Endodermal cell (in vitro differentiated cells): ENCODE measurements at regions not wholly inside any gene's neighbourhood (a gene's known extent, or its start where the extent isn't known, plus 50 kb on each side); places are given as distances from the start of the nearest gene placed in this dataset.

Experiments
- DNase-seq: peaks from one replicate; pipeline ENCODE4 v3.0.0-alpha.2; 2017
- H3K27ac ChIP-seq: 2 replicates; pipeline ENCODE4 v1.5.1; 2013; ENCODE audit warnings: mild to moderate bottlenecking, low read depth, low read length, moderate library complexity
- H3K27me3 ChIP-seq: 2 replicates; pipeline ENCODE4 v1.6.1; 2013; ENCODE audit warnings: mild to moderate bottlenecking, low read length, moderate library complexity; ENCODE audit not compliant: insufficient read depth, control insufficient read depth, poor library complexity, severe bottlenecking
- H3K36me3 ChIP-seq: 2 replicates; pipeline ENCODE4 v1.7.0; 2013; ENCODE audit warnings: mild to moderate bottlenecking, low read length, moderate library complexity; ENCODE audit not compliant: control insufficient read depth, insufficient read depth
- H3K4me1 ChIP-seq: one replicate; pipeline ENCODE4 v1.7.0; 2013; ENCODE audit warnings: low read length; ENCODE audit not compliant: control insufficient read depth, insufficient read depth
- H3K4me3 ChIP-seq: 2 replicates; pipeline ENCODE4 v1.5.1; 2013; ENCODE audit warnings: mild to moderate bottlenecking, low read length, moderate library complexity
- H3K9ac ChIP-seq: 2 replicates; pipeline ENCODE4 v1.6.1; 2013; ENCODE audit warnings: mild to moderate bottlenecking, low read length, moderate library complexity; ENCODE audit not compliant: poor library complexity, severe bottlenecking; ENCODE audit errors: extremely low read depth
- H3K9me3 ChIP-seq: 2 replicates; pipeline ENCODE4 v1.6.1; 2013; ENCODE audit warnings: mild to moderate bottlenecking, low read length, moderate library complexity; ENCODE audit not compliant: control insufficient read depth
- H3K27ac Mint-ChIP-seq: 2 replicates; pipeline ENCODE4 v1.8.0; 2020; ENCODE audit warnings: mixed read lengths
- H3K27me3 Mint-ChIP-seq: 2 replicates; pipeline ENCODE4 v1.8.0; 2021; ENCODE audit warnings: mild to moderate bottlenecking, mixed read lengths; ENCODE audit not compliant: insufficient read depth
- H3K36me3 Mint-ChIP-seq: 2 replicates; pipeline ENCODE4 v1.8.0; 2020; ENCODE audit warnings: low read depth, mixed read lengths
- H3K4me1 Mint-ChIP-seq: 2 replicates; pipeline ENCODE4 v1.8.0; 2020; ENCODE audit warnings: mixed read lengths
- H3K4me3 Mint-ChIP-seq: 2 replicates; pipeline ENCODE4 v1.8.0; 2020; ENCODE audit warnings: mild to moderate bottlenecking, moderate library complexity, mixed read lengths
- H3K9me3 Mint-ChIP-seq: 2 replicates; pipeline ENCODE4 v1.8.0; 2020; ENCODE audit warnings: mild to moderate bottlenecking, mixed read lengths
- CTCF ChIP-seq: fragments of 200-600 bp; sonication (generic); conservative IDR thresholded peaks from 2 replicates; pipeline ENCODE4 v1.5.0; 2021; ENCODE audit warnings: antibody characterized with exemption, mild to moderate bottlenecking
- WGBS, 2 experiments: methylation state at CpG; one replicate each; pipeline versions ENCODE4 v1.1.5 to v1.1.7; 2013; ENCODE audit warnings: missing lambda C conversion rate in 2 of 2, mixed read lengths in 1 of 2; ENCODE audit not compliant: insufficient coverage in 1 of 2, insufficient read length in 1 of 2; 5-methylcytosine and 5-hydroxymethylcytosine counted together

DNA sequence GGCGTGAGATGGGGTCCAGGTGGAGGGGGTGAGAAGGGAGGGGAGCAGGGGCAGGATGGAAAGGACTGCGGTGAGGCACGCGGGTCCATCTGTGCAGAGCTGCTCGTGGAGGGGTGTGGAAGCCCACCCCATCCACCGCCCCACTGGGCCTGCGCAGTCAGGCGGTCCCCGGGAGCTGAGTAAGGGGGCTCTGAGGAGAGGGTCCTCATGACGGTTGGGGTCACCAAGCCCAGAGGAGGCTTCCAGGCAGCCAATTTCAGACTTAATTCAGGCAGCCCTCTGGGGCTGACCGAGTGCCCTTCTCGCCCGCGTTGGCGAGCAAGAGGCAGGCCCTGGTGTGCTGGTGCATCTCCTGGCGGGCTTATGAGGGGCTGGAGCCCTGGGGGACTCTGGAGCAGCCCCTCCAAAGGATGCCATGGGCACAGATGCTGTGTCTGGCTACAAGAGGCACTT is 115.5 kb downstream of the KIF26A start:
- no peaks in the 10 kb centered on the region for H3K4me1 ChIP-seq
- Mint-ChIP-seq H3K27ac (no peak overlapping the region), H3K27me3 (peaks cover 2% of the 10 kb centered on the region), H3K9me3 (no peaks in the 10 kb centered on the region), H3K36me3 (no peaks in the 10 kb centered on the region), H3K4me3 (no peak overlapping the region), H3K4me1 (no peaks in the 10 kb centered on the region)
- TF ChIP-seq CTCF, result no peak
- 85 to 100% methylated on average over 2 to 16 of the region's 16 CpGs for WGBS, 2 experiments
- no peak overlapping the region for H3K9ac ChIP-seq
- DNase-seq, result no peak
- no peaks in the 10 kb centered on the region for H3K27me3 ChIP-seq
- no peak overlapping the region for H3K4me3 ChIP-seq
- no peaks in the 10 kb centered on the region for H3K36me3 ChIP-seq
- no peaks in the 10 kb centered on the region for H3K9me3 ChIP-seq
- no peak overlapping the region for H3K27ac ChIP-seq

GRCh38 chr14:104254735-104255400 is 116.5 kb downstream of the KIF26A start:
- no peak overlapping the region for H3K27ac Mint-ChIP-seq

DNA sequence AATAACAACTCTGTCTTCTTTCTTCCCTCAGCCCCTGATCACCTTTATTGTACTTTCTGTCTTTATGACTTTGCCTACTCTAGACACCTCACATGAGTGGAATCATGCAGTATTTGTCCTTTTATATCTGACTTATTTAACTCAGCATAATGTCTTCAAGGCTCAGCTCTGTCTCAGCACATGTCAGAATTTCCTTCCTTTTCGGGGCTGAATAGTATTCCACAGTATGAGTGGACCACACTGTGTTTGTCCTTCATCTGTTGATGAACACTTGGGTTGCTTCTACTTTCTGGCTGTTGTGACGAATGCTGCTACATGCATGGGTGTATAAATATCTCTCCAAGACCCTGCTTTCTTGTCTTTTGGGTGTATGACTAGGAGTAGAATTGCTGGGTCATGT is 117.6 kb downstream of the KIF26A start:
- no peak for DNase-seq
- H3K27me3 ChIP-seq, result no peaks in the 10 kb centered on the region
- H3K4me1 ChIP-seq, result no peaks in the 10 kb centered on the region
- no peak overlapping the region for H3K27ac Mint-ChIP-seq
- no peak overlapping the region for H3K4me3 ChIP-seq
- 90 to 93% methylated on average over 2 of the region's 2 CpGs for WGBS, 2 experiments
- no peaks in the 10 kb centered on the region for H3K36me3 ChIP-seq
- TF ChIP-seq CTCF, result no peak
- no peaks in the 10 kb centered on the region for H3K36me3 Mint-ChIP-seq
- no peak overlapping the region for H3K9ac ChIP-seq
- no peaks in the 10 kb centered on the region for H3K9me3 ChIP-seq
- no peaks in the 10 kb centered on the region for H3K4me1 Mint-ChIP-seq
- H3K27me3 Mint-ChIP-seq, result peaks cover 2% of the 10 kb centered on the region
- no peak overlapping the region for H3K27ac ChIP-seq
- H3K4me3 Mint-ChIP-seq, result no peak overlapping the region
- no peaks in the 10 kb centered on the region for H3K9me3 Mint-ChIP-seq

More at GRCh38 chr14:104254735-104255400, 116.5 kb downstream of the KIF26A start:
- no peak overlapping the region for H3K4me3 ChIP-seq
- H3K27me3 ChIP-seq, result no peaks in the 10 kb centered on the region
- no peak overlapping the region for H3K27ac ChIP-seq
- no peaks in the 10 kb centered on the region for H3K36me3 Mint-ChIP-seq
- H3K27me3 Mint-ChIP-seq, result peaks cover 2% of the 10 kb centered on the region
- DNase-seq, result no peak
- no peak overlapping the region for H3K4me3 Mint-ChIP-seq
- no peaks in the 10 kb centered on the region for H3K9me3 Mint-ChIP-seq
- no peak overlapping the region for H3K9ac ChIP-seq
- H3K9me3 ChIP-seq, result no peaks in the 10 kb centered on the region
- H3K4me1 Mint-ChIP-seq, result no peaks in the 10 kb centered on the region
- H3K4me1 ChIP-seq, result no peaks in the 10 kb centered on the region
- H3K36me3 ChIP-seq, result no peaks in the 10 kb centered on the region
- no peak for TF ChIP-seq CTCF
- 84 to 95% methylated on average over 13 of the region's 13 CpGs for WGBS, 2 experiments
